ENCODE measurements at regions not wholly inside any gene's neighbourhood (a gene's known extent, or its start where the extent isn't known, plus 50 kb on each side); places are given as distances from the start of the nearest gene placed in this dataset.

- no peak for DNase-seq
Measured at GRCh38 chr4:111512081-111512783, 633.0 kb upstream of the FAM241A start.

GRCh38 chr4:111519683-111520082 lies 625.6 kb upstream of the FAM241A start:
- no peak for DNase-seq

- no peak for DNase-seq
Measured at GRCh38 chr4:111530446-111530845, 614.8 kb upstream of the FAM241A start.

GRCh38 chr4:111535792-111536191 lies 609.5 kb upstream of the FAM241A start:
- no peak for DNase-seq

- DNase-seq = no peak
Measured at GRCh38 chr4:111537165-111537564, 608.1 kb upstream of the FAM241A start.

- DNase-seq = no peak
Measured at GRCh38 chr4:111537871-111538270, 607.4 kb upstream of the FAM241A start.

DNA sequence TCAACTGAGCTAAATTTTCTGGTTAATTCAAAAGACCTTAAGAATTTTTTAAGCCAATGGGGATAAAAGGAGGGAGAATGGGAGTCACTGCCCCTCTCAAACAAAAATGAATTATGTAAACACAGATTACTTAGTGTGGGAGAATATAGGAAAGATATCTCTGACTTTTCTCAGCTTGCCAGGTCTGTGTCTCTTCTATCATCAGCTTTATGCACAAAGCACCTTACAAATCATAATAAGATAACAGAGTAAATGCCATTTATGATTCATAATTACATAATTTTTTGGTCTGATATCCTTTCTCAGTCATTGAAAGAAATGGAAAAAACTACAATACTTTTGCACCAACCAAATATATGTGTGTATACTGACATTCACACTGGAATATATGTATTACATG lies 604.6 kb upstream of the FAM241A start:
- DNase-seq = no peak

GRCh38 chr4:111542056-111542455 lies 603.2 kb upstream of the FAM241A start:
- DNase-seq = no peak

DNA sequence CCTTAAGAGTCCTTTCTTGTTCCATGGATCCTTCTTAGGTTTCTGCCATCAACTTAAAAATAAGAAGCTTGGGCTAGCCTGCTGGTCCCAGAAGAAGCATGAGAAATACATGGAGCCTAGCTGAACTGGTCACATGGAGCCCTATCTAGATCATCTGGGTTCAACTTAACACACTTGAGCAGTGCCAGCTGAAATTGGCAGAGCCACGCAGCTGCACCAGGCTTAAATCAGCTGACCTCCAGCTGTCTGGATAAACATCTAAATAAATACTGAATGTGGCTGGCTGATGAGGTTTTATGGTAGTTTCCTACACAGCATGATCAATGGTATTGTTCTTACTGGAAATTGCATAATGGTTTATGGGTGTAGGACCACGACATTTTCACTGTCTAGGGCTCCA lies 598.4 kb upstream of the FAM241A start:
- DNase-seq = no peak

- no peak for DNase-seq
Measured at GRCh38 chr4:111556141-111556781, 589.0 kb upstream of the FAM241A start.

GRCh38 chr4:111556851-111557250 lies 588.4 kb upstream of the FAM241A start:
- no peak for DNase-seq

GRCh38 chr4:111562826-111563225 lies 582.4 kb upstream of the FAM241A start:
- DNase-seq = no peak

GRCh38 chr4:111572470-111572869 lies 572.8 kb upstream of the FAM241A start:
- no peak for DNase-seq

DNA sequence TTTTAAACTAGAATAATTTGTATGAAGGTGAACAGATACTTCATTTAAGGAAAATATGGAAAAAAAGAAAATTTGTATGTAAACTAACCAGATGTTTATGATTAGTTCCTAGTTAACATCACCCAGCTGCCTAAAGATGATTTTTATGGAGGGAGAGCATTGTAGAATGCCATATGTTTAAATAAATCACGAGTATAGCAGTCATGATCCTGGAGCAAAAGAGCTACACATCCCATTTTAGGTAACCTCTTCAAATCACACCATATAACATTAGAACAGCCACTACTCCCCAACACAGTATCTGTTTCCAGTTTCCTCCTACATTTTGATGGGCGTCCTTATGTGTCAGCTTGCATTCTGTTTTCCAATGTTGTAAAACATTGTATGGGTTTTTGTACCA lies 571.9 kb upstream of the FAM241A start:
- no peak for DNase-seq

DNA sequence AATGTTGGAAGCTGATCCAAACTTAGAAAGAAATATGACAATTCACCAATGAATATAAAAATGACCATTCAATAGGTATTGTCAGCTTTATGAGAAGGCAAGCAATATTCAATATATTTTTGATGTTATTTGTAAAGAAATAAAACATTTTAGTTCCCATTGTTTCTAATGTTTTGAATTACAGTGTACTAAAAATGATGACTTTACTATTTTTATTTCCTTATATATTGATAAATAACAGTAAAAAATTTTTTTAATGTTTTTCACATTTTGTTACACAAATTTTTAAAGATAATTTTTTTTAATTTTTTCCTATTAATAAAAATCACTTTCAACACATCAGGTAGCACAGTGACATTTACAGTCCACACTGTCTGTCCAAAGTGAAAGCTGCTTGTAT lies 565.5 kb upstream of the FAM241A start:
- DNase-seq = no peak

DNA sequence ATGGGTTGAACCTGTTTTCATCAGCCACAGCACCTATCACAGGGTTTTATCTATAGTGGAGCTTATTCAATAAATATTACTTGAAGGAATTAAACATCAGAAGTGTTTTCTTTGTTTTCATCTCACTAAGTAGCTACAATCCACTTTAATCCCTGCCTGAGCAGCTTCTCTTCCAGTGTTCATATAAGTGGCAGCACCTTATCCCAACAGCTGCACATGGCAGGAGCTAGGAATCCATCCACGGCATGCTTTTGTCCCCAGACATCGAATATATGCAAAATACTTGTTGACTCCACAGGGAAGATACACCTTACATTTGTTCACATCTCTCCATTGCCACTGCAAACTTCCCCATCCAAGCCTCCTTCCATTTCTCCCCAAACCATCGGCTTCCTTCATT lies 549.8 kb upstream of the FAM241A start:
- DNase-seq = no peak

- no peak for DNase-seq
Measured at GRCh38 chr4:111596491-111596890, 548.8 kb upstream of the FAM241A start.

GRCh38 chr4:111601671-111602070 lies 543.6 kb upstream of the FAM241A start:
- no peak for DNase-seq

GRCh38 chr4:111602848-111603247 lies 542.4 kb upstream of the FAM241A start:
- no peak for DNase-seq

GRCh38 chr4:111605111-111605510 lies 540.1 kb upstream of the FAM241A start:
- no peak for DNase-seq

GRCh38 chr4:111610681-111611080 lies 534.6 kb upstream of the FAM241A start:
- DNase-seq = no peak

DNA sequence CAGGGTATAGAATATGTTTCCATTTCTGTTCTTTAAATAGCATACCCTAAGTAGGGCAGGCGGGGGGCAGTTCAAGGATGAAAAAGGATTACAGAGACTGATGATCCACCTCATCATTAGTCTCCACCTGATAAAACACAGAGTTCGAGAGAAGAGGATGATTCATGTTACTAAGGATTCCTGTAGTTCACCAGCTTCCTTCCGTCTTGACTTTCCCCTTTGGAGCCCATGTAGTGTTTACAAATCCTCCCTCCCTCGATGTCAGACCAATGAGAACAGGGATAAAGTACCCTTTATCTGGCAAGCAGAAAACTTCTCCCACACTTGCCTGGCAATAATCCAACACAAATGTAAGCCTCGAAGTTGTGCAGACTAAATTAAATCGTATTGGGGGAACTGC lies 526.3 kb upstream of the FAM241A start:
- DNase-seq = no peak

DNA sequence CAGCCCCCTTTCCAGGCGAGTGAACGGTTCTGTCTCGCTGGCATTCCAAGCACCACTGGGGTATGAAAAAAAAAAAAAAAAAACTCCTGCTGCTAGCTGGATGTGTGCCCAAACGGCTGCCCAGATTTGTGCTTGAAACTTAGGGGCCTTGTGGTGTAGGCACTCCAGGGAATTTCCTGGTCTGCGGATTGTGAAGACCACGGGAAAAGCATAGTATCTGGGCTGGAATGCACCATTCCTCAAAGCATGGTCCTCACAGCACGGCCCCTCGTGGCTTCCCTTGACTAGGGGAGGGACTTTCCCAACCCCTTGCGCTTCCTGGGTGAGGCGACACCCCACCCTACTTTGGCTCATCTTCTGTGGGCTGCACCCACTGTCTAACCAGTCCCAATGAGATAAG lies 516.8 kb upstream of the FAM241A start:
- no peak for DNase-seq

DNA sequence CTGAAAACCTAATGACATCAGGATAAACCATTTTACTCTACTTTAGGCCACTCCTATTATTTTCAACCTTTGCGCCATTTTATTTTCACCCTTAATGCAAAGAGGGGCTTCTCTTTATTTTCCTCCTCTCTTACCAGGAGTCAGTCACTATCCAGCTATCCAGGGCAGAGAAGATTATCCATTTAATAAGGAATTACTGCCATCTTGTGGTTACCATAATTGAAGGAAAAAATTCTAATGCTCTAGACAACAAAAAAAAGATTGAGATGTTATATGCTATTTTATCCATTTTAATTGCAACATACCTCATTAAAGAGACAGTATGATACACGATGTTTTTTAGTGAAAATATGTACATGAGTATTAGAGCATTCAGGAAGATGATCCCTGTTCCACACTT lies 514.5 kb upstream of the FAM241A start:
- DNase-seq = no peak

Data from MV-4-11 (cell line).